GM18520 (cell line): ENCODE measurements at regions not wholly inside any gene's neighbourhood (a gene's known extent, or its start where the extent isn't known, plus 50 kb on each side); places are given as distances from the start of the nearest gene placed in this dataset.
A peak's percentile ranks its signal among the peaks of the same experiment; 100 is the strongest.

Experiments
- ATAC-seq: cut with Tn5 transposase; IDR thresholded peaks from one replicate; pipeline ENCODE4 v1.9.1; 2021; ENCODE audit not compliant: unreplicated experiment

DNA sequence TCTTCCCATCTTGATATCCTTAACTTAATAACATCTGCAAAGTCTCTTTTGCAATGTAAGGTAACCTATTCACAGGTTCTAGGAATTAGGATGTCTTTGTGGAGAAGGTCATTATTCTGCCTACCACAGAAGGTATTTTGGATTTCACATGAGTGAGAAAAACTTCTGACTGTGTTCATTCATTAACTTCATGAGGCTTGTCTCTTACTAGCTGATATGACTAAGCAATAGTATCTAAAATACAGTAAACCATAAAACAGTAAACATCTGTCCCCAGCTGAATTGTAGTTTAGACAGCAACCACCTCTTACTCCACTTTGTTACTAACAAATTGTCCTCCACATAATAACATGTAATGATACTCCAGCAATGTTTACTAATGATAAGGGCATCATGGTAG lies 198.1 kb downstream of the SEC23A start:
- no peak for ATAC-seq

- no peak for ATAC-seq
These were observed 201.2 kb downstream of the SEC23A start for GRCh38 chr14:38901791-38902190.

- no peak for ATAC-seq
These were observed 202.1 kb downstream of the SEC23A start for GRCh38 chr14:38900887-38901286.

DNA sequence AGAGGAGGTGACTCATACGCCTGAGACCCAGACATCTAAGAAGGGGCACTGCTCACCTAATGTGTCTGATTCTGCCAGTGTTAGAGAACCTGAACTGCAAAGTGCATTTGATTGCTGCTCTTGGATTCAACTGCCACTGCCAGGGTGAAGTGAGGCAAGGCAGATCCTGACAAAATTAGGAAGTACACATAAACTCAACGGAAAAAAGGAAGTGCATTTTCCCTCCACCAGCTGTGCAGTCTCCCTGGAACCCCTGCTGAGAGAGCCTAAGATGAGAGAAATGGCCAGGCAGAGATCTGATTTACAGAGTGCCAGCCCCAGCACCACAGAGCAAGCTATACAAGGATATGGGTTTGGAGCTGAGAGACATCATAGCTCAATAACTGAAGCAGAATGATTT lies 215.3 kb downstream of the SEC23A start:
- ATAC-seq, result no peak

DNA sequence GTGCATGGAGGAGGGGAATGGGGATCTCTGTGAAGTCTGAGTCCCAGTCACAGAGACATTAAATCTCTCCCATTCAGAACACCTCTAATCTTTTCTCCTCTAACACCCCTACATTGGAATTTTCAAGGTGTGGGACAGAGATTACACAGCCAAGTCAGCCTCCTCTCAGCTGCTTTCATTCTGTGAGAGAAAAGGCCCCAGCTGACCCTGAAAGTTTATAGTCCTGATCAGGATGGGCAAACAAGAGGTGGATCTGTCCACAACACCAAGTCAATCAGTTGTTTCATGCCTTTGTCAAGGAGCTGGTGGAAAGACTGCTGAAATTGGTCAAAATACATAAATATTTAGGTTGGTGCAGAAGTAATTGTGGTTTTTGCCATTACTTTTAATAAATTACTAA lies 218.9 kb downstream of the SEC23A start:
- ATAC-seq, result no peak

DNA sequence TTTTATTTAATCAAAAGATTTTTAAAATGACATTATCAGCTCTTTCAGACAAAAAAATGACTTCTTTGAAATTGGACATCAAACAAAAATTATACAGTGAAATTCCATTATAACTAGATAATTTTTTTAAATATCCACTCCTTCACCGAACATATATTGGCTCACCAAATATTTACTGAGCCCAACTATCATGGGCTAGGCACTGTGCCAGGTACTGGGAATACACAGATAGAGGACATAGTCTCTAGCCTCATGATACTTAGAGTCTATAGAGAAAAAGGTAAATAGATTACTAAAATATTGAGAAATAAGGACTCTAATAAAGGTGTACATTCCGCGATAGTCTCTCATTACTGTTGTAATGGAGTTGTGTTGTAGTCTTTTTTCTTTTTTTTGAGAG lies 219.9 kb downstream of the SEC23A start:
- ATAC-seq, result no peak

DNA sequence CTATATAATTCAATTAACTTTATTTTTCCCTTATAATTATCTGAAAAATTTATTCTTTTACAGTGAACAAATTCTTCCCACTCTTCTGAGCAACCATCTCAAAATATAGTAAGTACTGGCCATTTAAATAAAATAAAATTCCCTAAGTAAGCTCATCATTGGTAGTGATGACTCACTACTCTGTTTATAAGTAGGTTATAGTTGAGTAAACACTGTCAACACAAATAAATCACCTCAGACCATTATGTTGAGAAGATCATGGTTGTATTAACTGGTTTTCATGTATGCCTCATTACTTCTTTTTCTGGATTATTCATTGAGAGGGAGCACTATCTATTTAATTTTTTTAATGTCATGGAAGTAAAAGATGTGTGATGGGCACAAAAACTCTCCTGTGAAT lies 220.5 kb downstream of the SEC23A start:
- no peak for ATAC-seq

DNA sequence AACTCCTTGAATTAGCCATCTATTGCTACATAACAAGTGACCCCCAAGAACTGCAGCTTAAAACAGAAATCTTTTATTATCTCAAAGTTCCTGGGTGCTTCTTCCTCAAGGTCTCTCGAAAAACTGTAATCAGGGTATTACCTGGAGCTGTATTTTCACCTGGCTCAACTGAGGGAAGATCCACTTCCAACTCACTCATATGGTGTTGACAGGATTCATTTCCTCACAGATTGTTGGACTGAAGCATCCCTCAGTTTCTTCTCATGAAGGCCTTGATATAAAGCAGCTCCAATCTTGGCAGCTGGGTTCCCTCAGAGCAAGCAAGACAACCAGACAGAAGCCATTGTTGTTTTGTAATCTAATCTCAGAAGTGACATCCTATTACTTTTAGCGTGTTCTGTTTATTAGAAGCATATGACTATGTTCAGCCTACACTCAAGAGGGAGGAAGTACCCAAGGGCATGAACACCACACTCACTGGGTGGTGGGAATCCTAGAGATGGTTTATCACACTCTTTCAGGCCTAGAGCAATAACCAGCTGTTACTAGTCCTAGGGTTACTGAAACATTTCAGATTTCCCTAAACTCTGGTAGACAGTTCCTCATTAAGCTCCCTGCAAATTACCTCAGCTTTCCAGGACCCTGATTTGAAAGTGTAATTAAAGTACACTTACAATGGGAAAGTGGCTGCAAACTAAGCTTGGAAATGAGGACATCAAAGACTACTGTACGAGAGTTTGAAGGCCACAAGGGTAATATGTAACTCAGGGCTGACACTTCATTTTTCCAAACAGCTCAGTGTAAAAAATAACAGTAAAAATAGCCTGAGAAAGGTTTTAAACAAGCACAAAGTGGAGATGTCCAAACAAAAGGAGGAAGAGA lies 222.2 kb downstream of the SEC23A start:
- no peak for ATAC-seq

DNA sequence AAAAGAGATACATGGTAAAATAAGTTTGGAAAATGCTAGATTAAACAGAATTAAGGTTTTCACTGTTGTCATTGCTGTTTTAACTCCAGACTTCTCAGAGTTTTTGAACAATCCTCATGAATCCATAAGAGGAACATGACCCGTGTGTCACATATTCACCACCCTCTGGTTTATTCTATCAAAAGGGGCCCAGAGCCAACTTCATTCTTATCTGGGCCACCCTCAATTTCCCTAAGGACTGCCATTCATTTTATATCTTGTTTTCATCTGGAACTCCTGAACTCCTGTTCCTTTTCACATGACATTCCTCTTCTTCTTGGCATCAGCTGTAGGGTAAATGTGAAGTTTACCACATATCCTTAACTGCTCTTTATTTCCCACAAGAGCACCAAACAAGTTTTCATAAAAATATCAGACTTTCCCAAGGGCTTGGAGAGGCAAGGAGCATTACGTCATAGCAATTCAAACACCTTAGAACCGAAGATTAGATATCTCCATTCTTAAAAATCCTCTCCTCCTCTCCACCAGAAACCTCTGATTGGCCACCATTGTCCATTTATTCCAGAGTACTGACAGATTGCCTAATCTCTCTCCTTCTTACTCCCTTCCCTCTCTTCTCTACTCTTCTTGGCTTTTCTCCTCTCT lies 225.2 kb downstream of the SEC23A start:
- ATAC-seq, result no peak

GRCh38 chr14:38874721-38875120 lies 228.3 kb downstream of the SEC23A start:
- no peak for ATAC-seq

GRCh38 chr14:38873941-38874612 lies 229.0 kb downstream of the SEC23A start:
- ATAC-seq, result no peak

- no peak for ATAC-seq
These were observed 232.7 kb downstream of the SEC23A start for GRCh38 chr14:38870296-38870836.

- no peak for ATAC-seq
These were observed 234.4 kb downstream of the SEC23A start for GRCh38 chr14:38868399-38869290.

DNA sequence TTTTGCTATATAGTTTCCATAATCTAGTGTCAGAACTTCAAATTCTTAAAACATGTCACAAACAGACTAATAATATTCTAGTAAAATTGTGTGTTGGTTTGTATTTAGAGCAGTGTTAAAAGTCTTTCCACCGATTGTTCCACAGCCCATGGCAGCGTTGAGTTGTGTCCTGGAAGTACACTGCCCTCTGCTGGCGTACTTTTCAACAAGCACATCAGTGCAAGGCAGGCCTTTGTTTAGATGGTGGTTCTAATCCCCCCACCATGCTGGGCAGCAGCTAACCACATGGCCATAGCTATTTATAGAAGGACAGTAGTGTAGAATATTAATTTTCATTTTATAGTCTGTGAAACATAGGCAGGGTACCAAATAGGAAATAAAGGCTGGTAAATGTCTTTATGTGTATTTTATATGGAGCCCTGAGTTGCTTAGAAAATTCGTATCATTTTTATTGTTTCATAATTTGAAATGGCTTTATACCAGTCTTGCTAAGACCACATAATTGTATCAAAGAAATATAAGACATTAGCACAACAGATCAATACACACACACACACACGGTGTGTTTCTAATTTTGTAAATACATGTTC lies 235.4 kb downstream of the SEC23A start:
- peak; percentile 83 for ATAC-seq

- no peak for ATAC-seq
These were observed 236.6 kb downstream of the SEC23A start for GRCh38 chr14:38866461-38866860.

- no peak for ATAC-seq
These were observed 240.7 kb downstream of the SEC23A start for GRCh38 chr14:38862366-38862765.

DNA sequence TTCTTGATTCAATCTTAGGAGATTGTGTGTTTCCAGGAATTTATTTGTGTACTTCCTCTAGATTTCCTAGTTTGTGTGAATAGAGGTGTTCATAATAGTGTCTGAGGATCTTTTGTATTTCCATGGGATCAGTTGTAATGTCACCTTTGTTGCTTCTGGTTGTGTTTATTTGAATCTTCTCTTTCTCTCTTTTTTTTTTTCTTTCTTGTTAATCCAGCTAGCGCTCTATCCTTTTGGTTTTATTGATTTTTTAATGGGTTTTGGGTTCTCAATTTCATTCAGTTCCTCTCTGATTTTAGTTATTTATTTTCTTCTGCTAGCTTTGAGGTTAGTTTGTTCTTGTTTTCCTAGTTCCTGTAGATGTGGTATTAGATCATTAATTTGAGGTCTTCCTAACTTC lies 242.5 kb downstream of the SEC23A start:
- ATAC-seq, result no peak

DNA sequence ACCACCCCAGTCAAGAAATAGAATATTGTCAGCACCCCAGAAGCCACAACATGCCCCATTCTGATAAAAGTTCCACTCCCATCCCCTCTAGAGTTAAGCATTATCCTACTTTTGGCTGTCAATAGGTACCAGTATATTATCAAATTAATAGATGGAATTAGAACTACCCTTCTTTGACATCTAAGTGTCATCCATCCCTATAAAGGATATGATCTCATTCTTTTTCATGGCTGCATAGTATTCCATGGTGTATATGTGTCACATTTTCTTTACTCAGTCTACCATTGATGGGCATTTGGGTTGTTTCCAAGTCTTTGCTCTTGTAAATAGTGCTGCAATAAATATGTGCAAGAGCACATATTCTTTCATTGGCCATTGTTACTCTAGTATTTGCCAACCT lies 246.2 kb downstream of the SEC23A start:
- ATAC-seq, result no peak

- ATAC-seq, result no peak
These were observed 247.5 kb downstream of the SEC23A start for GRCh38 chr14:38855513-38855912.

- ATAC-seq, result no peak
These were observed 251.9 kb downstream of the SEC23A start for GRCh38 chr14:38851111-38851510.
